GM12878 (cell line): ENCODE measurements at regions not wholly inside any gene's neighbourhood (a gene's known extent, or its start where the extent isn't known, plus 50 kb on each side); places are given as distances from the start of the nearest gene placed in this dataset.

Source experiments
- ATAC-seq: fragments of 200-7000 bp; cut with Tn5 transposase; 3 replicates; pipeline ENCODE4 v1.9.1; 2020; ENCODE audit warnings: mild to moderate bottlenecking, moderate library complexity
- BruUV-seq: library from RNA; stranded (reverse); fragments of 400-500 nt; replicated peaks from 2 replicates; lab custom pipeline; 2021; lab: Mats Ljungman, UMichigan
- CTCF ChIA-PET: fragments of 300-600 bp; sonication (Branson Sonifier 250); formaldehyde crosslinking; extraction: SDS; loops from one replicate; lab custom pipeline; 2021; ENCODE audit warnings: inconsistent platforms; lab: Yijun Ruan, JAX
- POLR2A ChIA-PET: fragments of 350-600 bp; formaldehyde crosslinking; extraction: SDS; loops from one replicate; lab custom pipeline; 2021; ENCODE audit warnings: inconsistent platforms; lab: Charles Lee
- RAD21 ChIA-PET: fragments of 300-600 bp; sonication (Branson Sonifier 250); formaldehyde crosslinking; loops from one replicate; lab custom pipeline; 2023; ENCODE audit warnings: antibody characterized with exemption; ENCODE audit not compliant: unreplicated experiment; lab: Charles Lee
- SMC1A ChIA-PET: fragments of 300-600 bp; sonication (Branson Sonifier 250); formaldehyde crosslinking; loops from one replicate; lab custom pipeline; 2023; ENCODE audit not compliant: unreplicated experiment, uncharacterized antibody; lab: Charles Lee
- DNase-seq: peaks from one replicate; pipeline ENCODE4 v3.0.0-alpha.2; 2011; ENCODE audit warnings: low read depth, low spot score
- FAIRE-seq: peaks from 3 replicates; lab custom pipeline; 2011; peaks lifted over from hg19 to GRCh38; lab: Jason Lieb, UNC
- H2AFZ ChIP-seq: 2 replicates; pipeline ENCODE4 v1.6.0; 2011; ENCODE audit warnings: low read depth, low read length, control low read depth; ENCODE audit not compliant: control insufficient read depth
- H3K27ac ChIP-seq: 2 replicates; pipeline ENCODE4 v1.5.1; 2011; ENCODE audit warnings: control low read depth; ENCODE audit not compliant: control insufficient read depth, insufficient read depth
- H3K27me3 ChIP-seq, 2 experiments: replicated peaks in 1 of 2; 2 replicates each; pipeline versions ENCODE4 v1.6.0 to v1.6.1; 2011; ENCODE audit warnings: low read length in 1 of 2; ENCODE audit not compliant: control insufficient read depth in 2 of 2, insufficient read depth in 2 of 2
- H3K36me3 ChIP-seq, 2 experiments: 2 replicates each; pipeline ENCODE4 v1.5.1; 2011; ENCODE audit warnings: low read length in 1 of 2; ENCODE audit not compliant: control insufficient read depth in 2 of 2, insufficient read depth in 2 of 2
- H3K4me1 ChIP-seq: 2 replicates; pipeline ENCODE4 v1.6.1; 2011; ENCODE audit warnings: mild to moderate bottlenecking, low read length, moderate library complexity, mixed read lengths; ENCODE audit not compliant: control insufficient read depth, insufficient read depth
- H3K4me2 ChIP-seq: 2 replicates; pipeline ENCODE4 v1.6.0; 2011; ENCODE audit warnings: control low read depth; ENCODE audit not compliant: control insufficient read depth, insufficient read depth
- H3K4me3 ChIP-seq: fragments of 200-600 bp; sonication (generic); 2 replicates; pipeline ENCODE4 v1.5.1; 2016
- H3K79me2 ChIP-seq: 2 replicates; pipeline ENCODE4 v1.6.0; 2011; ENCODE audit warnings: low read length; ENCODE audit not compliant: control insufficient read depth, insufficient read depth
- H3K9ac ChIP-seq: 2 replicates; pipeline ENCODE4 v1.8.0; 2011; ENCODE audit warnings: low read length, control low read depth, mixed read lengths; ENCODE audit not compliant: control insufficient read depth, insufficient read depth
- H3K9me3 ChIP-seq: replicated peaks from 3 replicates; pipeline ENCODE4 v1.5.1; 2011; ENCODE audit warnings: mild to moderate bottlenecking, low read length; ENCODE audit not compliant: control insufficient read depth, insufficient read depth
- H4K20me1 ChIP-seq: 2 replicates; pipeline ENCODE4 v1.6.0; 2011; ENCODE audit not compliant: control insufficient read depth, insufficient read depth
- CHD1 ChIP-seq: IDR thresholded peaks from 2 replicates; pipeline ENCODE4 v1.6.1; 2012; ENCODE audit warnings: low read depth, low read length, improper control_type of control experiment
- CREM ChIP-seq: IDR thresholded peaks from 2 replicates; pipeline ENCODE4 v1.6.1; 2014; ENCODE audit warnings: antibody characterized with exemption, low read depth
- EGR1 ChIP-seq, 2 experiments: IDR thresholded peaks; 1 replicate in 1 of 2; 2 replicates in 1 of 2; pipeline ENCODE4 v1.6.1; 2011 to 2012; ENCODE audit warnings: low read depth in 2 of 2, low read length in 2 of 2, borderline replicate concordance in 1 of 2, mild to moderate bottlenecking in 1 of 2, moderate library complexity in 1 of 2
- EZH2 ChIP-seq: IDR thresholded peaks from 2 replicates; pipeline ENCODE4 v1.6.1; 2012; ENCODE audit warnings: low read depth, mild to moderate bottlenecking, control low read depth, inconsistent platforms, low read length, borderline replicate concordance; ENCODE audit not compliant: control insufficient read depth
- GABPA ChIP-seq: IDR thresholded peaks from 2 replicates; pipeline ENCODE4 v1.6.1; 2014; ENCODE audit warnings: antibody characterized with exemption, low read depth, mild to moderate bottlenecking, inconsistent platforms
- HCFC1 ChIP-seq: fragments of 150-350 bp; IDR thresholded peaks from 2 replicates; pipeline ENCODE4 v1.6.1; 2014; ENCODE audit warnings: low read length
- JUNB ChIP-seq: IDR thresholded peaks from 2 replicates; pipeline ENCODE4 v1.6.1; 2016; ENCODE audit warnings: antibody characterized with exemption, mild to moderate bottlenecking
- KAT2A ChIP-seq: conservative IDR thresholded peaks from 2 replicates; pipeline ENCODE4 v1.6.1; 2011; ENCODE audit warnings: low read depth, low read length; ENCODE audit not compliant: control insufficient read depth
- NFIC ChIP-seq: IDR thresholded peaks from 2 replicates; pipeline ENCODE4 v1.6.1; 2012; ENCODE audit warnings: low read depth, mild to moderate bottlenecking, inconsistent platforms, low read length, moderate library complexity
- NR2F1 ChIP-seq: fragments of 450-650 bp; conservative IDR thresholded peaks from 2 replicates; pipeline ENCODE4 v1.6.1; 2017; ENCODE audit warnings: mild to moderate bottlenecking
- NRF1 ChIP-seq: conservative IDR thresholded peaks from 2 replicates; pipeline ENCODE4 v1.6.1; 2011; ENCODE audit warnings: mild to moderate bottlenecking, low read depth, low read length, improper control_type of control experiment
- SUPT20H ChIP-seq: IDR thresholded peaks from 2 replicates; pipeline ENCODE4 v1.6.1; 2011; ENCODE audit warnings: low read depth, mild to moderate bottlenecking, low read length, moderate library complexity, borderline replicate concordance; ENCODE audit not compliant: control insufficient read depth
- TCF7 ChIP-seq: IDR thresholded peaks from 2 replicates; pipeline ENCODE4 v1.6.1; 2014; ENCODE audit warnings: antibody characterized with exemption, borderline replicate concordance
- ZNF384 ChIP-seq: IDR thresholded peaks from 2 replicates; pipeline ENCODE4 v1.6.1; 2012; ENCODE audit warnings: low read depth, mild to moderate bottlenecking, low read length, improper control_type of control experiment, borderline replicate concordance
- ZNF622 ChIP-seq: fragments of 450-650 bp; IDR thresholded peaks from 2 replicates; pipeline ENCODE4 v1.6.1; 2017; ENCODE audit warnings: mild to moderate bottlenecking, inconsistent platforms
- WGBS: methylation state at CpG from one replicate; pipeline ENCODE4 v1.1.6; 2016; ENCODE audit warnings: low lambda C conversion rate; ENCODE audit not compliant: insufficient replicate concordance, insufficient coverage; ENCODE audit errors: missing lambda C conversion rate; 5-methylcytosine and 5-hydroxymethylcytosine counted together
- in situ Hi-C: fragments of 300-500 bp; cut with MboI; formaldehyde crosslinking; loops from 9 replicates; pipeline ENCODE4 v1.14.3; 2018; ENCODE audit warnings: mixed read lengths
- intact Hi-C: fragments of 100-400 bp; cut with micrococcal nuclease; formaldehyde crosslinking; loops from one replicate; pipeline ENCODE4 v1.14.2; 2022; ENCODE audit not compliant: unreplicated experiment
- TF ChIP-seq, protein P1 (sequence below), 3 experiments: IDR thresholded peaks in 2 of 3; conservative IDR thresholded peaks in 1 of 3; 2 replicates each; pipeline ENCODE4 v1.5.1; 2011; ENCODE audit warnings: low read depth in 3 of 3, low read length in 3 of 3, mild to moderate bottlenecking in 3 of 3, control low read depth in 2 of 3, moderate library complexity in 2 of 3, inconsistent platforms in 1 of 3, mixed read lengths in 1 of 3; ENCODE audit not compliant: control insufficient read depth in 2 of 3, insufficient read depth in 1 of 3; ENCODE audit errors: extremely low read depth in 1 of 3
- TF ChIP-seq, protein P2 (sequence below): fragments of 450-650 bp; IDR thresholded peaks from 2 replicates; pipeline ENCODE4 v1.6.1; 2017; ENCODE audit warnings: mild to moderate bottlenecking, moderate library complexity

DNA sequence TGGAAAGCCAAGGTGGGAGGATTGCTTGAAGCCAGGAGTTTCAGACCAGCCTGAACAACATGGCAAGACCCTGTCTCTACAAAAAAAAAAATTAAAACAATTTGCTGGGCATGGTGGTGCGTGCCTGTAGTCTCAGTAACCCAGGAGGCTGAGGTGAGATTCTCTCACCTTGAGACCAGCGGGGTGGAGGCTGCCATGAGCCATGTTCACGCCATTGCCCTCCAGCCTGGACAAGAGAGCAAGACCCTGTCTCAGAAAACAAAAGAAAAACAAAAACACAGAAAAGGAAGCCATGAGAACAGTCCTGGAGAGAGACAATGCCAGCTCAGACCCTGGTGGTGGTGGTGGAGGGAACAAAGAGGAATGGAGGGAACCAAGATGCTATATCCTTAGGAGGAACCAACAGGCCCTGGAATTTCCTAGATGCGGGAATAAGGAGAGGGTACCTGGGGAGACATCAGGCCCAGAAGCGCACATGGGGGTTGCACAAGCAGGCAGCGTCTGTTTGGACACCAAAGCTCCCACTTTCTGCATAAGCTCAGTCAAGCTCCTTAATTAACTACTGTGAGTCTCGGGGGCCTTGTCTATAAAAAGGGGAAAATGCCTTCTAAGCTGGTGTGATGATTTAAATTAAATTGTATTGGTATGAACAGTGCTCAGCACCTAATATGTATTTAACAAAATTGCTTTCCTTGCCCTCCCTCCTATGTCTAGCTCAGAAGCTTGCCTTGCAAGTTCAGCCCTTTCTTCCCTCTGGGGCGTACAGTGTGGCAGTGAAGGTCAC, 143.8 kb downstream of the CCT6B start:
- Histone ChIP-seq H3K4me2 (no peak overlapping the region), H3K9me3 (no peaks in the 10 kb centered on the region), H2AFZ (no peak overlapping the region), H4K20me1 (no peaks in the 10 kb centered on the region), H3K4me1 (no peaks in the 10 kb centered on the region), H3K79me2 (no peaks in the 10 kb centered on the region), H3K9ac (no peak overlapping the region)
- 4% methylated on average over 8 of the region's 8 CpGs for WGBS
- SMC1A ChIA-PET = interaction anchor here (0.6 kb wide), 1 partner anchor 40 kb away, joined by 3 read pairs; no protein-coding TSS in a partner anchor
- intact Hi-C loops = no loop called here
- BruUV-seq = no TSS peak
- DNase-seq (no peak), ATAC-seq (no peak), FAIRE-seq (no peak)
- CTCF ChIA-PET = interaction anchor here (1.0 kb wide), 1 partner anchor 301 kb away, joined by 3 read pairs; no protein-coding TSS in a partner anchor
- no peak for TF ChIP-seq GABPA
- TF ChIP-seq NFIC = no peak
- TF ChIP-seq EZH2 = no peak
- TF ChIP-seq, protein P1, sequence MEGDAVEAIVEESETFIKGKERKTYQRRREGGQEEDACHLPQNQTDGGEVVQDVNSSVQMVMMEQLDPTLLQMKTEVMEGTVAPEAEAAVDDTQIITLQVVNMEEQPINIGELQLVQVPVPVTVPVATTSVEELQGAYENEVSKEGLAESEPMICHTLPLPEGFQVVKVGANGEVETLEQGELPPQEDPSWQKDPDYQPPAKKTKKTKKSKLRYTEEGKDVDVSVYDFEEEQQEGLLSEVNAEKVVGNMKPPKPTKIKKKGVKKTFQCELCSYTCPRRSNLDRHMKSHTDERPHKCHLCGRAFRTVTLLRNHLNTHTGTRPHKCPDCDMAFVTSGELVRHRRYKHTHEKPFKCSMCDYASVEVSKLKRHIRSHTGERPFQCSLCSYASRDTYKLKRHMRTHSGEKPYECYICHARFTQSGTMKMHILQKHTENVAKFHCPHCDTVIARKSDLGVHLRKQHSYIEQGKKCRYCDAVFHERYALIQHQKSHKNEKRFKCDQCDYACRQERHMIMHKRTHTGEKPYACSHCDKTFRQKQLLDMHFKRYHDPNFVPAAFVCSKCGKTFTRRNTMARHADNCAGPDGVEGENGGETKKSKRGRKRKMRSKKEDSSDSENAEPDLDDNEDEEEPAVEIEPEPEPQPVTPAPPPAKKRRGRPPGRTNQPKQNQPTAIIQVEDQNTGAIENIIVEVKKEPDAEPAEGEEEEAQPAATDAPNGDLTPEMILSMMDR (IDR thresholded peaks at IDR 0.05 in 2 of 3, conservative IDR thresholded peaks at IDR 0.05 in 1 of 3; ENCODE audit: control insufficient read depth in 2 of 3, extremely low read depth in 1 of 3, insufficient read depth in 1 of 3, low read depth in 3 of 3, low read length in 3 of 3) = no peak
- TF ChIP-seq, protein P2, sequence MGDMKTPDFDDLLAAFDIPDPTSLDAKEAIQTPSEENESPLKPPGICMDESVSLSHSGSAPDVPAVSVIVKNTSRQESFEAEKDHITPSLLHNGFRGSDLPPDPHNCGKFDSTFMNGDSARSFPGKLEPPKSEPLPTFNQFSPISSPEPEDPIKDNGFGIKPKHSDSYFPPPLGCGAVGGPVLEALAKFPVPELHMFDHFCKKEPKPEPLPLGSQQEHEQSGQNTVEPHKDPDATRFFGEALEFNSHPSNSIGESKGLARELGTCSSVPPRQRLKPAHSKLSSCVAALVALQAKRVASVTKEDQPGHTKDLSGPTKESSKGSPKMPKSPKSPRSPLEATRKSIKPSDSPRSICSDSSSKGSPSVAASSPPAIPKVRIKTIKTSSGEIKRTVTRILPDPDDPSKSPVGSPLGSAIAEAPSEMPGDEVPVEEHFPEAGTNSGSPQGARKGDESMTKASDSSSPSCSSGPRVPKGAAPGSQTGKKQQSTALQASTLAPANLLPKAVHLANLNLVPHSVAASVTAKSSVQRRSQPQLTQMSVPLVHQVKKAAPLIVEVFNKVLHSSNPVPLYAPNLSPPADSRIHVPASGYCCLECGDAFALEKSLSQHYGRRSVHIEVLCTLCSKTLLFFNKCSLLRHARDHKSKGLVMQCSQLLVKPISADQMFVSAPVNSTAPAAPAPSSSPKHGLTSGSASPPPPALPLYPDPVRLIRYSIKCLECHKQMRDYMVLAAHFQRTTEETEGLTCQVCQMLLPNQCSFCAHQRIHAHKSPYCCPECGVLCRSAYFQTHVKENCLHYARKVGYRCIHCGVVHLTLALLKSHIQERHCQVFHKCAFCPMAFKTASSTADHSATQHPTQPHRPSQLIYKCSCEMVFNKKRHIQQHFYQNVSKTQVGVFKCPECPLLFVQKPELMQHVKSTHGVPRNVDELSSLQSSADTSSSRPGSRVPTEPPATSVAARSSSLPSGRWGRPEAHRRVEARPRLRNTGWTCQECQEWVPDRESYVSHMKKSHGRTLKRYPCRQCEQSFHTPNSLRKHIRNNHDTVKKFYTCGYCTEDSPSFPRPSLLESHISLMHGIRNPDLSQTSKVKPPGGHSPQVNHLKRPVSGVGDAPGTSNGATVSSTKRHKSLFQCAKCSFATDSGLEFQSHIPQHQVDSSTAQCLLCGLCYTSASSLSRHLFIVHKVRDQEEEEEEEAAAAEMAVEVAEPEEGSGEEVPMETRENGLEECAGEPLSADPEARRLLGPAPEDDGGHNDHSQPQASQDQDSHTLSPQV = no peak
- no peak for TF ChIP-seq NRF1
- TF ChIP-seq HCFC1 = no peak
- no peak for TF ChIP-seq ZNF622
- TF ChIP-seq CREM = no peak
- no peak for TF ChIP-seq SUPT20H
- TF ChIP-seq KAT2A = no peak
- TF ChIP-seq CHD1 = no peak
- no peak for TF ChIP-seq JUNB
- no peak for TF ChIP-seq TCF7
- TF ChIP-seq EGR1 (IDR thresholded peaks at IDR 0.05; ENCODE audit: borderline replicate concordance in 1 of 2, low read depth in 2 of 2, low read length in 2 of 2) = no peak
- no peak for TF ChIP-seq NR2F1
- no peak for TF ChIP-seq ZNF384
- TF ChIP-seq, all 136 proteins: peak for 0
- POLR2A ChIA-PET = no interaction called here
- RAD21 ChIA-PET = no interaction called here
- no peak overlapping the region for H3K4me3 ChIP-seq
- H3K27me3 ChIP-seq = no peaks in the 10 kb centered on the region; a peak in 2 of 4 replicates
- no peaks in the 10 kb centered on the region for H3K36me3 ChIP-seq
- in situ Hi-C loops = no loop called here
- H3K27ac ChIP-seq = no peak overlapping the region
